Stimulated activated CD8-positive, alpha-beta memory T cell treated with anti-CD3 and anti-CD28 coated beads, Interleukin-7, amount 100 ng/mL, for 48 hours (primary cell): ENCODE measurements at regions not wholly inside any gene's neighbourhood (a gene's known extent, or its start where the extent isn't known, plus 50 kb on each side); places are given as distances from the start of the nearest gene placed in this dataset.
"Not testable (repeated sequence)": the region's sequence is repeated elsewhere in the genome, so short reads cannot be mapped to it uniquely, and the experiment has no call there.

Experiments used
- DNase-seq, 2 donors: peaks; one replicate each; pipeline ENCODE4 v3.0.0-alpha.2; 2020; ENCODE audit warnings: low read depth in 1 of 2; ENCODE audit errors: extremely low read depth in 1 of 2

DNA sequence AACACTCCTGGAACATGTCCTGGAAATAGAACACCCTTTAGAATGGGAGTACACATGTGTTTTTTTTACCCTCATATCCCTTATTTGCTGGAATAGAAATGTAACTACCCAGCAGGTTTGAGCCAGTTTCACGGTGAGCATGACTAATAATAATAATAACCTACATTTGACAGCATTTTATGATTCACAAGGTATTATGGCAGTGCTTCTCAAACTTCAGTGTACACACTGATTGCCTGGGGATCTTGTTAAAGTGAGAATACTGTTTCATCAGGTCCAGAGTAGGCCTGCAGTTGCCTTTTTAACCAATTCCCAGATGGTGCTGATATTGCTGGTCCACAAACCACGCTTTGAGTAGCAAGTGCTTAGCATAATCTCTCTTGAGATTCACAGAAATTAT lies 63.9 kb downstream of the NFKBIZ start:
- DNase-seq = no peak

DNA sequence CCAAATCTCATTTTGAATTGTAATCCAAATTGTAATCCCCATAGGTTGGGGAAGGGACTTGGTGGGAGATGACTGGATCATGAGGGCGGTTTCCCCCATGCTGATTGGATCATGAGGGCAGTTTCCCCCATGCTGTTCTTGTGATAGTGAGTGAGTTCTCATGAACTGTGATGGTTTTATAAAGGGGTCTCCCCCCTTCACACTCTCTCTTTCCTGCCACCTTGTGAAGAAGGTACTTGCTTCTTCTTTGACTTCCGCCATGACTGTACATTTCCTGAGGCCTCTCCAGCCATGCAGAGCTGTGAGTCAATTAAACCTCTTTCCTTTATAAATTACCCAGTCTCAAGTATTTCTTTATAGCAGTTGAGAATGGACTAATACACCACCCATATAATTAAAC lies 68.4 kb downstream of the NFKBIZ start:
- not testable (repeated sequence) for DNase-seq

DNA sequence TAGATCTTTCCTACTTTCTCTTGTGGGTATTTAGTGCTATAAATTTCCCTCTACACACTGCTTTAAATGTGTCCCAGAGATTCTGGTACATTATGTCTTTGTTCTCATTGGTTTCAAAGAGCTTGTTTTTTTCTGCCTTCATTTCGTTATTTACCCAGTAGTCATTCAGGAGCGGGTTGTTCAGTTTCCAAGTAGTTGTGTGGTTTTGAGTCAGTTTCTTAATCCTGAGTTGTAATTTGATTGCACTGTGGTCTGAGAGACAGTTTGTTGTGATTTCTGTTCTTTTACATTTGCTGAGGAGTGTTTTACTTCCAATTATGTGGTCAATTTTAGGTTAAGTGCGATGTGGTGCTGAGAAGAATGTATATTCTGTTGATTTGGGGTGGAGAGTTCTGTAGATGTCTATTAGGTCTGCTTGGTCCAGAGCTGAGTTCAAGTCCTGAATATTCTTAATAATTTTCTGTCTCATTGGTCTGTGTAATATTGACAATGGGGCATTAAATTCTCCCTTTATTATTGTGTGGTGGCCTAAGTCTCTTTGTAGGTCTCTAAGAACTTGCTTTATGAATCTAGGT lies 72.9 kb downstream of the NFKBIZ start:
- DNase-seq = not testable (repeated sequence)

DNA sequence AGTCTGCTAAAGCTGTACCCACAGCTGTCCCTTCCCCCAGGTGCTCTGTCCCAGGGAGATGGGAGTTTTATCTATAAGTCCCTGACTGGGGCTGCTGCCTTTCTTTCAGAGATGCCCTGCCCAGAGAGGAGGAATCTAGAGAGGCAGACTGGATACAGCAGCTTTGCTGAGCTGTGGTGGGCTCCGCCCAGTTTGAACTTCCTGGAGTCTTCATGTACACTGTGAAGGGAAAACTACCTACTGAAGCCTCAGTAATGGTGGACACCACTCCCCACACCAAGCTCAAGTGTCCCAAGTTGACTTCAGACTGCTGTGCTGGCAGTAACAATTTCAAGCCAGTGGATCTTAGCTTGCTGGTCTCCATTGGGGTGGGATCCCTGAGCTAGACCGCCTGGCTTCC lies 75.3 kb downstream of the NFKBIZ start:
- DNase-seq = not testable (repeated sequence)

DNA sequence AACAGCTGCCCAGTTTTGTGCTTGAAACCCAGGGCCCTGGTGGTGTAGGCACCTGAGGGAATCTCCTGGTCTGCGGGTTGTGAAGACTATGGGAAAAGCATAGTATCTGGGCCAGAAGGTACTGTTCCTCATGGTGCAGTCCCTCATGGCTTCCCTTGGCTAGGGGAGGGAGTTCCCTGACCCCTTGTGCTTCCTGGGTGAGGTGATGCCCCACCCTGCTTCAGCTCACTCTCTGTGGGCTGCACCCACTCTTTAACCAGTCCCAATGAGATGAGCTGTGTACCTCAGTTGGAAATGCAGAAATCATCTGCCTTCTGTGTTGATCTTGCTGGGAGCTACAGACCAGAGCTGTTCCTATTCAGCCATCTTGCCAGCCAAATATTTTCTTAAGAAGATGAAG lies 75.8 kb downstream of the NFKBIZ start:
- DNase-seq = not testable (repeated sequence)

DNA sequence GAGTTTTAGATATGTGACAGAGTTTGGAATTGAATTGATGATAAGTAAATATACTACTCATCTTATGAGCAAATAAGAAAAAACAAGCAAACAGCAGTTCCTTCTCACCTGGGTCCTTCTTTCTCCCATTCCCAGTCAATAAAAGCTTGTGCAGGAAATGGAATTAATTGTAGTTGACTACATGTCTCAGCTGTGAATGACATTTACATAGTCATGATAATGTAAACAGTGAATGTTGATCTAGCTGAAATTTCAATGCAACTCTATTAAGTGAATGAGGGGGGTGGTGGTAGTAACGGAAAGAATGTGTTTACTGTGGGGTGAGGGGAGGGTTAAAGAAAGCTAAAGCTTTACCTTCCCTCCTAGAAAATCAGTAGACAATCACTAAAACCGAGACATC lies 76.2 kb downstream of the NFKBIZ start:
- no peak for DNase-seq

DNA sequence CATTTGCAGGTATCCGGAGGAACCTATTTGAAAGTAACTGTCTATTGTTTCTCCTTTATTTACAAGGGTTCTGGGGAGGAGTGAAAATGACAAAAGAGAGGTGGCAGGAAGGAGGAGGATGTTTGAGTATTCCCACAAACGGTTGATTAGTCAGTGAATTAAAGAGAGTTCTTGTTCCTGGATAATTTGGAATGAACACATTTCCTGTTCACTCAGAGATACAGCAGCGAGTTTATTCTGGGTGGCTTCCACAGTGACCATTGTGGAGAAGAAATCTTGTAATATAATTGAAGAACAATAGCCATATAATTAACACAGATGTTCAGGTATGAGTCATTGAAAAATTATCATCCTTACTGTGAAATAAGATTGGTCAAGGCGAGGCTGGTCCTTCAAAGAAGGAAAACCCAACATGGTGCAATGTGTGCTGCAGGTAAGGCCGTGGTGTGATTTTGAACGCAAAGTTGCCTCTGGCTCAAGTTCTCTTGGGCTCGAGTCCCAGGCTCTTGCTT lies 77.3 kb downstream of the NFKBIZ start:
- no peak for DNase-seq

DNA sequence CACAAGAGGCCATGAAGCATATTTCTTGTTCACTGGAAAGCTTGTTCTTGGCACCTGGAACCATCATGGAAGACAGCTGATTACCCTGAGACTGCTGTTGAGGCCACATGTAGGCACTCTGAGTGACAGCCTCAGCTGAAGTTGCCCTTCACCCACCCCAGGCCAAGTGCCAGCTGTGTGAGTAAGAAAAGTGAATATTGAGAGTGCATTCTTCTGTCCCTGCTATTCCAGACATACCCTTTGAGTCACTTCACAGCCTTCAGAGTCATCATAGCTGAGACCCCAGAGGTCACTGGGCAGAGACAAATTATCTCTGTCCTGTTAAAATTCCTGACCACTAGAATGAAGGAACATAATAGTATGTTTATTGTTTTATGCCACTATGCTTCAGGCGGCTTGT lies 79.6 kb downstream of the NFKBIZ start:
- DNase-seq = no peak

DNA sequence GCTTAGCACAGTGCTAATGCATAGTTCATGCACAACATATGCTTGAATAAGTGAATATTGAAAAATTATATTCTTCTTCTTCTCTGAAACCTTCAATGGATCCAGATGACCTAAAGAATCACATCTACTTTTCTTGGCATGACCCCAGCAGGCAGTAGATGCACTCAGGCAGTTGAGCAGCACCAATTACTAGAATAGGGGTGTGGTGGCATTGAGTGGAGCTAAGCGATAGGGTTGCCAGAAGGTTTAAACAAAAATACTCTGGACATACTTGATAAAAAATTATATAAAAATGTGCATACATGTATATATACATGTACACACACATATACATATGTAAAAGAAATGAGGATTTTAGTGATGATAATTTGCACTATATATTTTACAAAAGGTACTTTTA lies 81.8 kb downstream of the NFKBIZ start:
- no peak for DNase-seq

DNA sequence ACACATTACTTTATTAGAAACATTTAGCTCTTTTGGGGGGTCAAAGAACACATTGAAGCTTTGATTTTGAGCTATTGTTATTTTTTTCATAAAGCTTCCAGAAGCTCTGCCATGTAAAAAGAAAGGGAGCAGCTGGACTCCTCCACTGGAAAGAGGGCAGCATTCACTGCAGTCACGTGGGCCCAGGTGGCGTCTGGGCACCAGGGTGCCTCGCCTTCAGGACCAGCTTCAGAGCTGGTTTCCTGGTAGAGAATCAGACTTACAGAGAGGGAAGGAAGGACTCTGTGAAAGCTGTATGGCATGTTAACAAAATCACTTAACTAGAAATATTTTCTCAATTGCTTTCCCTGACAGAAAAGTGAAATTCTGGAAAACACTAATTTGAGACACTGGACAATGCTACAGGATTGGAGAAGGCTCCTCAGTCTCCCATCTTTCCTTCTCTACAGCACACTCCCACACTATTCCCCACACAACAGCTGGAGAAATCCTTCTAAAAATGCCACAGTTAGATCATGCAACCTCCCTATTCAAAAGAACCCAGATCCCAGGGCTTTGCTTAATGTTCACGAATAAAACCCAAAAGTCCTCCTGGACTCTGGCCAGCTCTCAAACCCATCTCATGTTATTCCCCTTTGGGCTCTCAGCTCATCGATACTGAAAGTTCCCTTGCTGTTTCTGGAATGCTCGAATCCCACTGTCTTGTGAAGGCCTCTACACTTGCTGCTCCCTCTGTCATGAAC lies 83.2 kb downstream of the NFKBIZ start:
- no peak for DNase-seq

DNA sequence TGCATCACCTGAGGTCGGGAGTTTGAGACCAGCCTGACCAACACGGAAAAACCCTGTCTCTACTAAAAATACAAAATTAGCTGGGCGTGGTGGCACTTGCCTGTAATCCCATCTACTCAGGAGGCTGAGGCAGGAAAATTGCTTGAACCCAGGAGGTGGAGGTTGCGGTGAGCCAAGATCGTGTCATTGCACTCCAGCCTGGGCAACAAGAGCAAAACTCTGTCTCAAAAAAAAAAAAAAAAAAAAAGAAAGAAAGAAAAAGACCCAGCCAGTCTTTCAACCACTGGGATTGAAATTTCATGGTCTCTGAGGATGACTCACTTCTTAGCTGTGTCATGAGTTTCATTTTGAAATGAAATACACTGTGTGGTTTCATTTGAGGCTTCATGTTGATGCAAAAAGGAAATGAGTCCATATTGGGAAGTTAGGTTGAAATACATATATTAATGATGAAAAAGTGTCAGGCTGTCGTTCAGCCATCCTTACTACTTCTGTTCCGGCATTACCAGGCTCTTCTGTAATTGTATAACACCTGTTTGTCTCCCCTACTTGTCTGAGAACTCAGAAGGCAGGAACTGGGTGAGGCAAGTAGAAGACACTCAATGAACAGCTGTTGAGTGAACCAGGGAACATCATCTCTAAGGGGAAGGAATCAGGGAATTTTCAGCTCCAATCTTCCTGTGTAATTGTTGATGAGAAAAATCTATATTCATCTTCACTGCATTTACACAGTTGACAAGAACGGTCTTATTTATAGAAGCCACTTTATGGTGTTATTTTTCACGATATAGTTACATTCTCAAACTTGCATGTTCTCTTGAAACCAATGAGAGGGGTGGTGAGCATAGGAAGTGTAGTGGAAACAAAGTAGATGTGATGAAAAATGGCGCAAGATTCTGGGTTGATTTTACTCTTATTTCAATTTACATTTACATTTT lies 87.4 kb downstream of the NFKBIZ start:
- no peak for DNase-seq

DNA sequence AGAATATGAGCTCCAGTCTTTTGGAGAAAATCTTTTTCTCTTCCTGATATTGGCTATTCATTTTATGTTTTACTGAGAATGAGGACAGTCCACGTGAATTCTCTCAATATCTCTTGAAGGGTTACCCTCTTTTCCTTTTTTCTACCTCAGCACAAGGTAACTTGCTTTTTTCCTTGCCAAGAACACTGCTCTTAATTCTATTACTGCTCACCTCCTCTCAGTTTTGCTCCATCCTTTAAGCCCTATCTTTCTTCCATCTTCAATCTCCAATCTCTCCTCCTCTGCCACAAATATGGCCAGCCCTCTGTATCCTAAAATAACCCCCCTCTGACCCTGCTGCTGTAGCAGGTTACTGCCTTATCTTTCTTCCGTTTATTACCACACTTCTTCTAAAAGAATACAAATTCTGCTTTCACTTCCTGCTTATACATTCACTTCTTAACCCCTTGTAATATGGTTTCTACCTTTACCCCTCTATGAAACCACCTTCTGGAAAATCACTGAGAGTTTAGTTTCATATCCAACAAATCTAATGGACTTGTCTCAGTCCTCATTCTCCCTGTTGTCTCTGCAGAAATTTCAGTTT lies 89.0 kb downstream of the NFKBIZ start:
- no peak for DNase-seq

DNA sequence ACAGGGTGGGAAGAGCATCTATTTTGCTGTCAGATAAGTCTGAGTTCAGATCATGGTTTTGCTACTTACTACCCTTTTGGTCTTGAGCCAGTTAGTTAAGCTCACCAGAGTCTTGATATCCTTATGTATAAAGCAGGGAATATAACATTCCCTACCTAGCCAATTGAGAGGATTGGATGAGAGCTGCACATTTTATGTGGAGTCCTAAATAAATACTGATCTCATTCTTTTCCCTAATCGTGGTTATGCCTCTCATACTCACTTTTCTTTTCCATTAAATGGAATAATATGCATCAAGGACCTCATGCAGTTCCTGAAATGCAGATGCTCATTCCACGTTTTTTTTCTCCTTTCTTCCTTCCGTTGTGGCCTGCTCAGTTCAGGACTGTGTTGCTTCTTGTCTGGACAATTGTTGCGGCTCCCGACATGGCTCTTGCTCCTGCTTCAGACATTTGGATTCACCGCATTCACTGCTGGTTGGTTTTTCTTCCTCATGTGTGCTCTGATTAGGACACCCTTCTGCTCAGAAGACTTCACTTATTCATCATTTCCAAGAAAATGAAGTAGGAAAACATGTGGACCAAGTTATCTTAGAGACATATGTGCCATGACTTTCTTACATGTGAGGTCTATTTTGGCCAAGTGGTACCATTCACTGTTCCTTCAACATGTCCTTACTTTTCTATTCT lies 90.2 kb downstream of the NFKBIZ start:
- no peak for DNase-seq

DNA sequence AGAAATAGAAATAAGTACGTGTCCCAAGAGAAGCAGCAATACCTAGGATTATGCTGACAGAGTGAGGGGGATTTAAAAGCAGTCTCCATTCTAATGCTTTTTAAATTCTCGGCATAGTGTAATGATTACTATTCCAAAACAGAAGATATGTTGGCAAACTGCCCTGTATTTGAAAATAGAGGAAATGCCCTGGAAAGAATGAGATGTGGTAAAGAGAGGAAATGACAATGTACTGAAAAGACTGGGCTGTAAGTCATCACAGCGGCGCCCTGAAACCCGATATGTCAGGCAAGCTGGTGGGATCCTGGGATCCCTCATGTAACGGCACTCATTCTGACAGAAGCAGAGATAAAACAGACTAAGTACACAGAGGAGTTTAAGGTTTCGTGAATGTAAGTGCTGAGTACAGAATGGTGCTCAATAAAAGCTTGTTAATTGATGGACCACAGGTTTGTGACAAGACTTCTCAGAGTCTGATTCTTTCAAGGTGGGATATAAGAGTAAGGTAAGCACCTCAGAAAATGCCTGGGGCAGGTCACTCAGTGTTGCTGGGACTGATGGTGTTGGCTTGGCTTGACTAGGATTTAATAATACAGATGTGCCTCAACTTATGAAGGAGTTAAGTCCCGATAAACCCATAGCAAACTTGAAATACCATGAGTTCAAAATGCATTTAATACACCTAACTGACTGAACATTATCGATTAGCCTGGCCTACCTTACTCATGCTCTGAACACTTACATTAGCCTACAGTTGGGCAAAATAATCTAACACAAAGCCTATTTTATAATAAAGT lies 91.4 kb downstream of the NFKBIZ start:
- DNase-seq = no peak

DNA sequence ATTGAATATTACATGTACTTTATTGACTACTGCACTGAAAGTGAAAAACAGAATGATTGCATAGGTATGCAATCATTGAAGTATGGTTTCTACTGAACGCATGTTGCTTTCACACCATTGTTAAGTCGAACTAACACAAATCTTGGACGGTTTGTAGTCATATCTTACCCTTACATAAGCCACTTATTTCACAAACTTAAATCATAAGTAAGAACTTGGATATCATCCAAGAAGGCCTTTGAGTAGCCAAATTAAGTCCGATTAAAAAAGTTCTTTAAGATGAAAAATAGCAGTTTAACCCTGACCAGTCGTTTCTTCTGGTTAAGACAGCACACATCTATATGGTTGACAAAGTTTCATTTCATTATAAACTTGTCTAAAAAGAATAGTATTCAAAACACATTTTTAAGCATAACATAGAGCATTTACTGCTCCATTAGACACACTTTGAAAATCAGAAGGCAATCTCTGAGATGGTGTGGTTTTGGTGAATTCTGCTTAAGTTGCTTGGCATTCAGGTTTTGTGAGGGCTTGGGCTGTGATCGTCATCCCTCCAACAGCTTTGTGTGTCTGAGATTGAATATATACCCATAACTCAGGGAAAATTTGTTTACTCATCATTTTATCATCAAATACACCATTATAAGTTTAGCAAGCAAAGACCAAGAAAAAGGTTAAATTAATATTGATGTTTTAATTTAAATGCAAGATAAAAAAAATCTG lies 92.2 kb downstream of the NFKBIZ start:
- DNase-seq = no peak

DNA sequence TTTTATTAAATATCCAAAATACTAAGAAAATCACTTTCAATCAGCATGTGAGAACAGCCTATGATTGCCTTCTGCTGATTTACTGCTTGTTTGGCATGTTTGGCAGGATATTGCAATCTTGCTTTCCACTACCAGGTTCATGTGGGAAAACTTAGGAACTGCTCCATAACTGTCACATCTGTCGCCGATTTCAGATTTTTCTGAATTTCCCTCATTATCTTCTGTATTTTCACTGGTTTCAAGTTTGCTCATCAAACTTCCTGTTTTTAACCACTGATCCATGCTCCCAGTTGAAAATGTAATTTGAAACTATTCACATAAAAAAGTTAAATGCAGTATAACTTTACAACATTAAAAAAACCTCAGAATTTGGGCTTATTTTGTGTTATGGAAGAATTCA lies 93.0 kb downstream of the NFKBIZ start:
- DNase-seq = no peak

DNA sequence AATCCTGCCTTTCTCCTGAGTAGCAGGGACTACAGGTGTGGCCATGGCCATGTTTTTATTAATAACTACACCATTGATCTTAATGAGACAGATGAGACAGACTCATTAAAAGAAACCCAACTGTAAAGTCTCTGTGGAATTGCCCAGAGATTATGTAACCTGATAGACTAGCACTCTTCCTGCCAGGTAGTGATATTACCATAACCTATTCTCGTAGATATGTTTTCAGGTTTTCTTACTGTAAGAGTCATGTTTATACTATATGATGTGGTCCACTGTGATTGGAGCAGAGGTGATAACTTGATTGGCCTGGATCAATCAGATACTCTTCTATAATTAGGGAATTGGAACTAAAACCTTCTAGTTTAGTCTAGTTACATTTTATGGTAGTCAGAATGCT lies 93.7 kb downstream of the NFKBIZ start:
- no peak for DNase-seq

DNA sequence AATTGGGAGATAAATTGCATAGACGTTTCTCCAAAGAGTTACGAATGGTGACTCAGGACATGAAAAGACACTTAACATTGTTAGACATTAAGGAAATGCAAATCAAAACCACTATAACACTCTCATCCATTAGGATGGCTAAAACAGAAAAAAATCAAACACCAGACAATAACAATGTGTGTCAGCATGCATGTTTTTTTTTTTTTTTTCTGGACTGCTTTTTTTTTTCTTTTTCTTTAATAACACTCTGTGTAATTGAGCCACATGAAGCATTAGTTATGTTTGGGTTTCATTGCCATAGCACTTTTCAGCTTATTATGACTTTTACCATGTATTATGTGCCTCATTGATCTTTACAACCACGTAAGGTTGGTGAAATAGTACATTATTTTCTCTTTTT lies 95.0 kb downstream of the NFKBIZ start:
- DNase-seq = no peak

DNA sequence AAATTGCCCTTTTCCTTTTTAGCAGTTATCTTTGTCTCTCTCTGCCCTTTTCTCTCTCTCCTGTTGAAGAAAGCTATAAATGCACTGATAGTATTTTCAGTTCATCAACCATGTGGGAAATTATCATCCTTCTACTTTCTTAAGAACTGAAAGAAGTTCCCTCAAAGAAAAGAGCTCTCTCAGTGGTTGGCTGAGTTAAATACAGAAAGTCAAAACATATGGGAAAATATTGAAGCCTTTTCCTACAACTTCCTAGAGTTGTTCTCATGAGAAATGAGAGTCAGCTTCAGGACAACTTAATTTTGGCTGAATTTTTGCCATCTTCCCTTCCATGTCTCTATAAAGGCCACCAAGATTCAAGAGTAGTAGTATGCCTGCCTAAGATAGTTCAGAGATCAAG lies 96.7 kb downstream of the NFKBIZ start:
- DNase-seq = no peak
